ENCODE measurements at regions not wholly inside any gene's neighbourhood (a gene's known extent, or its start where the extent isn't known, plus 50 kb on each side); places are given as distances from the start of the nearest gene placed in this dataset.

DNA sequence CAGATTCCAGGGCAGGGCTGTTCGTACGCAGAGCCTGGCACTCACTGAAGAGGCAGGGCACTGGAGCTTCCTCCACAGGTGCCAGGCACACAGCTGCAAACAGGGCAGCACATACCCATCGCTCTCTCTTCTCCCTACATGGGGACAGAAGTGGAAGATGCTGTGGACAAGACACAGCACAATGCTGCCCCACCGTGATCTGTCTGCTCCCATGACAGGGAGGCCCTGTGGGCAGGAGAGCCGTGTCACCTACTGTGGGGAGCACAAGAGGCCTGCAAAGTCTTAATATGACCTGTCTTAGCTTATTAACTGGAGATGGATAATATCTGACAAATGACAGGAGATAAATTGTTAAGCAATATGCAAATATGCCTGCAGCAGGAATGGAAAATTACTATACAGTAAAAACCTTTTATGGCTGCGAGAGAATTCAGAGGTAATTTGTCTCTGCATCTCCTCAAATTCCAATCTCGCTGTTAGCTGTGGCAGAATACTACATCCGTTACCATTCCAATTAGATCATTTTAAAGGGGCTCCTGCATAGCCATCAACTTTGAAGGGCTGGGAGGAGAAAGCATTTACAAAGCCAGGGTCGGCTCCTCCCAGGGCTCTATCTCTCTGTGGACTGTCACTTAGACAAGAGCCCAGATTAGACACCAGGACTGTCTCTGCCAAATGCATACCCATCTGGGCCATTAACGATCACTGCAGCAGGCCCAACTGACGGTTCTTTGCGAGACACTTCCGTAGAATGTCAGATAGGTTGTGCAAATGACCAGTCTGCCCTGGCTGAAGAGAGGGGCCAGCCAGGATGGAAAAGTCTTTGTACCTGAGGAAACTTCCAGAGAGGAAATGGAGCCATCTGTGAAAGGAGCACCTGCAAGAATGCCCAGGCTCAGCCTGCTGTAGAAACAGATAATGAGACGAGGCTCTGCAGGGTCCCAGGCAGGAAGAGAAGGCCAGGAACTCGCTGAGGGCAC is 90.7 kb upstream of the FSTL4 start:
- TF ChIP-seq RAD21 (IDR thresholded peaks at IDR 0.05; ENCODE audit: low read depth) (no peak), TEAD4 (IDR thresholded peaks at IDR 0.05) (no peak), EGR1 (IDR thresholded peaks at IDR 0.05) (no peak), TAF1 (IDR thresholded peaks at IDR 0.05; ENCODE audit: low read depth) (no peak), CREB1 (IDR thresholded peaks at IDR 0.05; ENCODE audit: low read depth) (no peak), EP300 (IDR thresholded peaks at IDR 0.05; ENCODE audit: borderline replicate concordance) (no peak), YY1 (IDR thresholded peaks at IDR 0.05; ENCODE audit: low read depth) (no peak), ZBTB7A (IDR thresholded peaks at IDR 0.05; ENCODE audit: low read depth) (no peak), FOXM1 (IDR thresholded peaks at IDR 0.05; ENCODE audit: borderline replicate concordance, low read depth) (no peak), TCF12 (IDR thresholded peaks at IDR 0.05; ENCODE audit: low read depth) (no peak)
- TF ChIP-seq, protein P1, sequence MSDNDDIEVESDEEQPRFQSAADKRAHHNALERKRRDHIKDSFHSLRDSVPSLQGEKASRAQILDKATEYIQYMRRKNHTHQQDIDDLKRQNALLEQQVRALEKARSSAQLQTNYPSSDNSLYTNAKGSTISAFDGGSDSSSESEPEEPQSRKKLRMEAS (IDR thresholded peaks at IDR 0.05): no peak
- TF ChIP-seq, protein P2, sequence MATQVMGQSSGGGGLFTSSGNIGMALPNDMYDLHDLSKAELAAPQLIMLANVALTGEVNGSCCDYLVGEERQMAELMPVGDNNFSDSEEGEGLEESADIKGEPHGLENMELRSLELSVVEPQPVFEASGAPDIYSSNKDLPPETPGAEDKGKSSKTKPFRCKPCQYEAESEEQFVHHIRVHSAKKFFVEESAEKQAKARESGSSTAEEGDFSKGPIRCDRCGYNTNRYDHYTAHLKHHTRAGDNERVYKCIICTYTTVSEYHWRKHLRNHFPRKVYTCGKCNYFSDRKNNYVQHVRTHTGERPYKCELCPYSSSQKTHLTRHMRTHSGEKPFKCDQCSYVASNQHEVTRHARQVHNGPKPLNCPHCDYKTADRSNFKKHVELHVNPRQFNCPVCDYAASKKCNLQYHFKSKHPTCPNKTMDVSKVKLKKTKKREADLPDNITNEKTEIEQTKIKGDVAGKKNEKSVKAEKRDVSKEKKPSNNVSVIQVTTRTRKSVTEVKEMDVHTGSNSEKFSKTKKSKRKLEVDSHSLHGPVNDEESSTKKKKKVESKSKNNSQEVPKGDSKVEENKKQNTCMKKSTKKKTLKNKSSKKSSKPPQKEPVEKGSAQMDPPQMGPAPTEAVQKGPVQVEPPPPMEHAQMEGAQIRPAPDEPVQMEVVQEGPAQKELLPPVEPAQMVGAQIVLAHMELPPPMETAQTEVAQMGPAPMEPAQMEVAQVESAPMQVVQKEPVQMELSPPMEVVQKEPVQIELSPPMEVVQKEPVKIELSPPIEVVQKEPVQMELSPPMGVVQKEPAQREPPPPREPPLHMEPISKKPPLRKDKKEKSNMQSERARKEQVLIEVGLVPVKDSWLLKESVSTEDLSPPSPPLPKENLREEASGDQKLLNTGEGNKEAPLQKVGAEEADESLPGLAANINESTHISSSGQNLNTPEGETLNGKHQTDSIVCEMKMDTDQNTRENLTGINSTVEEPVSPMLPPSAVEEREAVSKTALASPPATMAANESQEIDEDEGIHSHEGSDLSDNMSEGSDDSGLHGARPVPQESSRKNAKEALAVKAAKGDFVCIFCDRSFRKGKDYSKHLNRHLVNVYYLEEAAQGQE (IDR thresholded peaks at IDR 0.05; ENCODE audit: low read depth): no peak
- TF ChIP-seq, protein P3, sequence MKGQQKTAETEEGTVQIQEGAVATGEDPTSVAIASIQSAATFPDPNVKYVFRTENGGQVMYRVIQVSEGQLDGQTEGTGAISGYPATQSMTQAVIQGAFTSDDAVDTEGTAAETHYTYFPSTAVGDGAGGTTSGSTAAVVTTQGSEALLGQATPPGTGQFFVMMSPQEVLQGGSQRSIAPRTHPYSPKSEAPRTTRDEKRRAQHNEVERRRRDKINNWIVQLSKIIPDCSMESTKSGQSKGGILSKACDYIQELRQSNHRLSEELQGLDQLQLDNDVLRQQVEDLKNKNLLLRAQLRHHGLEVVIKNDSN (IDR thresholded peaks at IDR 0.05): no peak

DNA sequence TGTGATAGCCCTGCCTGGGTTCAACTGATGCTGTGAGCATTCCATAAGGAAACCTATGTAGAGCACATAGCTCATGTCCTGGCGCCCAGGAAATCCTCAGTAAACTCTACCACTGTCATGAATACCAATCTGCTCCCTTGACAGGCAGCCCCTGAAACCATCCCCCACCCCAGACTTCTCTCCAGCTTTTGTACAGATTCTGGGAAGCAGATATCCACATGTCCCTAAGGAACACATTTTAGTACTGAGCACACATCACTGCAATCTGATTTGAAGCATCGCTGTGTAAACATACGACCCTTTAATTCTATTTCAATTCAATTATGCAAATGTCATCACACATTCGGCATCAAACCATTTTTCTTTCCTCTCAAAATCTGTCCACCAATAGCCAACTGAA is 89.5 kb upstream of the FSTL4 start:
- TF ChIP-seq, protein P3 (IDR thresholded peaks at IDR 0.05): no peak

DNA sequence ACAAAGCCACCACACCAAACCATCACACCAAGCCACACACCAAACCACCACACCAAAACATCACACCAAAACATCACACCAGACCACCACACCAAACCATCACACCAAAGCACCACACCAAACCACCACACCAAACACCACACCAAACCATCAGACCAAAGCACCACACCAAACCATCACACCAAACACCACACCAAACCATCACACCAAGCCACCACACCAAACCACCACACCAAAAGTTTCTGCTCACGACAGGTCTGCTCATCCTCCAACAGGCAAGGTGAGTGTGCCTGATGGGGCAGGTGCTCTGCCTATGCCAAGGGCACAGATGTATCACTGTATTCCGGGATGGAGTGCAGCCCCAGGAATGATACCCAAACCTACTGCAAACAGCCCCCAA is 87.9 kb upstream of the FSTL4 start:
- TF ChIP-seq, protein P3 (IDR thresholded peaks at IDR 0.05): no peak

DNA sequence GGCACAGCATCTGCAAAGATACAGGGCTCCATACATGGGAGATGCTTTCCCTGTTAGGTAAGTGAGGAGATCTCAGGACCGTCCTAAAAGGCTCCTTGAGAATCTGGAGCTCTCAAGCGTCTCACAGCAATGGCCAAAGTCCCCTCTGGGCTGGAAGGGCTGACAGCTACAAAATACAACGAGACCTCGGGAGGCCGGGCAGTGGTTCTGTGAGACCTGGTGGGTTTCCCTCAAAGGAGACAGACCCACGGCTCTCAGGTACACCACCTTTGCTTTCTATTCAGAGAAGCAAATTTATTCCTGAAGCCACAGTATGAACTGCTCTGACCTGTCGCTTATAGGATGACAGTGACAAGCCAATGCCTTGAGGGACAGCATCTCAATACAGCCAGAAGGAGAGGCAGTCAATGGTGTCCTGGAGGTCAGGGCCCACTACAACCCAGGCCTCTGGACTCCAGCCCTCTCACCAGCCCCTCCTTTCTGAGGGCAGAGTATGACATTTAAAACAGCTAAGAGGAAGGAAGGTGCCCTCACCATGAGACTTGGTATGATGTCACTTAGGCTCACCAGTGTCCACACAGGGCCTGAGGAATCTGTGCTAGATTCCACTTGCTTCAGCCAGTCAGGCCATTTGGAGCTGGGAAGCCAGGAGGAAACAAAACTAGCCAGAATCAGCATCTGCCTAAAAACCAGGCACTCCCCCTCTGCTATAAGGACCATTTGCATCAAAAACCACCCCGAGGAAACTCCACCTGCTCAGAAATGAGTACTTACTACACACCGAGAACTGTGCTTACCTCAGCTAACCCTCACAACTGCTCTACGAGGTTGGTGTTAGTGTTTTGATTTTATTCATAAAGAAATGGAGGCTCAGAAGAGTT is 86.5 kb upstream of the FSTL4 start:
- no peak for TF ChIP-seq TCF12 (IDR thresholded peaks at IDR 0.05; ENCODE audit: low read depth)
- TF ChIP-seq, protein P1 (IDR thresholded peaks at IDR 0.05): no peak
- no peak for TF ChIP-seq RAD21 (IDR thresholded peaks at IDR 0.05; ENCODE audit: low read depth)
- no peak for TF ChIP-seq EGR1 (IDR thresholded peaks at IDR 0.05)
- TF ChIP-seq FOXM1 (IDR thresholded peaks at IDR 0.05; ENCODE audit: borderline replicate concordance, low read depth): no peak
- TF ChIP-seq EP300 (IDR thresholded peaks at IDR 0.05; ENCODE audit: borderline replicate concordance): no peak
- TF ChIP-seq CREB1 (IDR thresholded peaks at IDR 0.05; ENCODE audit: low read depth): no peak
- TF ChIP-seq, protein P2 (IDR thresholded peaks at IDR 0.05; ENCODE audit: low read depth): no peak
- no peak for TF ChIP-seq TAF1 (IDR thresholded peaks at IDR 0.05; ENCODE audit: low read depth)
- TF ChIP-seq TEAD4 (IDR thresholded peaks at IDR 0.05): no peak
- TF ChIP-seq, protein P3 (IDR thresholded peaks at IDR 0.05): no peak
- no peak for TF ChIP-seq NFIC (IDR thresholded peaks at IDR 0.05)
- TF ChIP-seq ZBTB7A (IDR thresholded peaks at IDR 0.05; ENCODE audit: low read depth): no peak
- TF ChIP-seq CEBPB (IDR thresholded peaks at IDR 0.05): no peak

DNA sequence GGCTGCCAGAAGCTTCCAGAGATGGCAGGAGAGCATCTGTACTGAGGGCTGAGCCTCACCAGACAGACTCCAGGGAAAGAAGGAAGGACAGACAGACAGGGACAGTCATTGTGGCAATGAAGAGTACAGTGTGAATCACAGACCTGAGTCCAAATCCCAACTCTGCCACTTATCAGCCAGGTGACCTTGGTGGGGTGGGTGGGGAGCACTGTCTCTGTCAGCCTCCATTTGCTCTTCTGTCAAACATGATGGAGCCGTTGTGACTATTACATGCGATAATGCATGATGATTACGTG is 85.9 kb upstream of the FSTL4 start:
- TF ChIP-seq NFIC (IDR thresholded peaks at IDR 0.05) (no peak), TCF12 (IDR thresholded peaks at IDR 0.05; ENCODE audit: low read depth) (no peak), CEBPB (IDR thresholded peaks at IDR 0.05) (no peak), YY1 (IDR thresholded peaks at IDR 0.05; ENCODE audit: low read depth) (no peak), ZBTB7A (IDR thresholded peaks at IDR 0.05; ENCODE audit: low read depth) (no peak), RAD21 (IDR thresholded peaks at IDR 0.05; ENCODE audit: low read depth) (no peak), CREB1 (IDR thresholded peaks at IDR 0.05; ENCODE audit: low read depth) (no peak), FOXM1 (IDR thresholded peaks at IDR 0.05; ENCODE audit: borderline replicate concordance, low read depth) (no peak), TEAD4 (IDR thresholded peaks at IDR 0.05) (no peak), EGR1 (IDR thresholded peaks at IDR 0.05) (no peak), EP300 (IDR thresholded peaks at IDR 0.05; ENCODE audit: borderline replicate concordance) (no peak), TAF1 (IDR thresholded peaks at IDR 0.05; ENCODE audit: low read depth) (no peak)
- TF ChIP-seq, protein P3 (IDR thresholded peaks at IDR 0.05): no peak
- TF ChIP-seq, protein P2 (IDR thresholded peaks at IDR 0.05; ENCODE audit: low read depth): no peak
- TF ChIP-seq, protein P1 (IDR thresholded peaks at IDR 0.05): no peak
